ENCODE measurements at regions not wholly inside any gene's neighbourhood (a gene's known extent, or its start where the extent isn't known, plus 50 kb on each side); places are given as distances from the start of the nearest gene placed in this dataset.

DNA sequence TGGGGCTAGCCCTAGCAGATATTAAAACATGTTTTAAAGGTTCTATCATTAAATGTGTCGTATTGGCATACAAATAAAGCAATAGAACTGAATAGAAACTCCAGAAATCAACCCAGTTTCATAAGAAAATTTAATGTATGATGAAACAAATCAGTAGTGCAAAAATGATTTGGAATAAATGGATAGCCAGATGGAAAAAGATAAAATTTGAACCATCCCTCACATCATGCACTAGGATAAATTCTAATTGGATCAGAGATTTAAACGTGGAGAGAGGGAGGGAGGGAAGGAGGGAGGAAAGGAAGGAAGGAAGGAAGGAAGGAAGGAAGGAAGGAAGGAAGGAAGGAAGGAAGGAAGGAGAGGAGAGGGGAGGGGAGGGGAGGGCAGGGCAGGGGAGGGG is 235.3 kb downstream of the SEC61B start (continued):
- TF ChIP-seq SP2 (IDR thresholded peaks at IDR 0.05; ENCODE audit: low read length) (no peak), TCF12 (IDR thresholded peaks at IDR 0.05; ENCODE audit: low read depth, low read length) (no peak), JUN (IDR thresholded peaks at IDR 0.05; ENCODE audit: low read depth, low read length) (no peak), PHF8 (conservative IDR thresholded peaks at IDR 0.05; ENCODE audit: low read depth, low read length) (no peak), SUZ12 (IDR thresholded peaks at IDR 0.05; ENCODE audit: low read length) (no peak)
